GM21360 (cell line): ENCODE measurements at regions not wholly inside any gene's neighbourhood (a gene's known extent, or its start where the extent isn't known, plus 50 kb on each side); places are given as distances from the start of the nearest gene placed in this dataset.
"Not testable (repeated sequence)": the region's sequence is repeated elsewhere in the genome, so short reads cannot be mapped to it uniquely, and the experiment has no call there.

Experiments
- ATAC-seq: cut with Tn5 transposase; IDR thresholded peaks from one replicate; pipeline ENCODE4 v1.9.1; 2021; ENCODE audit warnings: mild to moderate bottlenecking, moderate library complexity; ENCODE audit not compliant: unreplicated experiment

- ATAC-seq: no peak
Observed at GRCh38 chr11:116070520-116070919, 566.3 kb upstream of the CADM1 start.

GRCh38 chr11:116066777-116067176, 562.6 kb upstream of the CADM1 start:
- no peak for ATAC-seq

- ATAC-seq: no peak
Observed at GRCh38 chr11:116065986-116066385, 561.8 kb upstream of the CADM1 start.

GRCh38 chr11:116065191-116065895, 561.1 kb upstream of the CADM1 start:
- no peak for ATAC-seq

- no peak for ATAC-seq
Observed at GRCh38 chr11:116062490-116063171, 558.4 kb upstream of the CADM1 start.

- no peak for ATAC-seq
Observed at GRCh38 chr11:116062129-116062489, 557.9 kb upstream of the CADM1 start.

- ATAC-seq: no peak
Observed at GRCh38 chr11:116061322-116061721, 557.1 kb upstream of the CADM1 start.

GRCh38 chr11:116059919-116060318, 555.7 kb upstream of the CADM1 start:
- ATAC-seq: no peak

GRCh38 chr11:116057000-116057399, 552.8 kb upstream of the CADM1 start:
- no peak for ATAC-seq

- no peak for ATAC-seq
Observed at GRCh38 chr11:116055064-116055463, 550.8 kb upstream of the CADM1 start.

GRCh38 chr11:116053548-116053919, 549.3 kb upstream of the CADM1 start:
- no peak for ATAC-seq

- ATAC-seq: no peak
Observed at GRCh38 chr11:116052603-116053547, 548.7 kb upstream of the CADM1 start.

GRCh38 chr11:116051494-116051893, 547.3 kb upstream of the CADM1 start:
- no peak for ATAC-seq

- ATAC-seq: no peak
Observed at GRCh38 chr11:116049383-116049782, 545.2 kb upstream of the CADM1 start.

- ATAC-seq: no peak
Observed at GRCh38 chr11:116046127-116046526, 541.9 kb upstream of the CADM1 start.

- ATAC-seq: no peak
Observed at GRCh38 chr11:116044941-116045340, 540.7 kb upstream of the CADM1 start.

GRCh38 chr11:116044520-116044919, 540.3 kb upstream of the CADM1 start:
- no peak for ATAC-seq

GRCh38 chr11:116043857-116044256, 539.6 kb upstream of the CADM1 start:
- no peak for ATAC-seq

- not testable (repeated sequence) for ATAC-seq
Observed at GRCh38 chr11:116043059-116043458, 538.8 kb upstream of the CADM1 start.

GRCh38 chr11:116042146-116042545, 537.9 kb upstream of the CADM1 start:
- ATAC-seq: no peak

- ATAC-seq: no peak
Observed at GRCh38 chr11:116037861-116038260, 533.6 kb upstream of the CADM1 start.

GRCh38 chr11:116035977-116036376, 531.8 kb upstream of the CADM1 start:
- ATAC-seq: no peak
